PC-3 (cell line): ENCODE measurements at regions not wholly inside any gene's neighbourhood (a gene's known extent, or its start where the extent isn't known, plus 50 kb on each side); places are given as distances from the start of the nearest gene placed in this dataset.

Source experiments
- EZH2phosphoT487 ChIP-seq: fragments of 300-600 bp; sonication (generic); IDR thresholded peaks from 2 replicates; pipeline ENCODE4 v1.6.1; 2018; ENCODE audit warnings: mild to moderate bottlenecking, antibody characterized with exemption, low read length, borderline replicate concordance
- TF ChIP-seq, protein P1 (sequence below): fragments of 300-600 bp; sonication (generic); conservative IDR thresholded peaks from 2 replicates; pipeline ENCODE4 v1.5.1; 2017; ENCODE audit warnings: antibody characterized with exemption, low read depth, mild to moderate bottlenecking, low read length

- TF ChIP-seq, protein P1, sequence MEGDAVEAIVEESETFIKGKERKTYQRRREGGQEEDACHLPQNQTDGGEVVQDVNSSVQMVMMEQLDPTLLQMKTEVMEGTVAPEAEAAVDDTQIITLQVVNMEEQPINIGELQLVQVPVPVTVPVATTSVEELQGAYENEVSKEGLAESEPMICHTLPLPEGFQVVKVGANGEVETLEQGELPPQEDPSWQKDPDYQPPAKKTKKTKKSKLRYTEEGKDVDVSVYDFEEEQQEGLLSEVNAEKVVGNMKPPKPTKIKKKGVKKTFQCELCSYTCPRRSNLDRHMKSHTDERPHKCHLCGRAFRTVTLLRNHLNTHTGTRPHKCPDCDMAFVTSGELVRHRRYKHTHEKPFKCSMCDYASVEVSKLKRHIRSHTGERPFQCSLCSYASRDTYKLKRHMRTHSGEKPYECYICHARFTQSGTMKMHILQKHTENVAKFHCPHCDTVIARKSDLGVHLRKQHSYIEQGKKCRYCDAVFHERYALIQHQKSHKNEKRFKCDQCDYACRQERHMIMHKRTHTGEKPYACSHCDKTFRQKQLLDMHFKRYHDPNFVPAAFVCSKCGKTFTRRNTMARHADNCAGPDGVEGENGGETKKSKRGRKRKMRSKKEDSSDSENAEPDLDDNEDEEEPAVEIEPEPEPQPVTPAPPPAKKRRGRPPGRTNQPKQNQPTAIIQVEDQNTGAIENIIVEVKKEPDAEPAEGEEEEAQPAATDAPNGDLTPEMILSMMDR = no peak
- TF ChIP-seq EZH2phosphoT487 = no peak
Observed at GRCh38 chr3:115239717-115240116, 92.6 kb upstream of the ZBTB20 start.
